ENCODE measurements at regions not wholly inside any gene's neighbourhood (a gene's known extent, or its start where the extent isn't known, plus 50 kb on each side); places are given as distances from the start of the nearest gene placed in this dataset.

DNA sequence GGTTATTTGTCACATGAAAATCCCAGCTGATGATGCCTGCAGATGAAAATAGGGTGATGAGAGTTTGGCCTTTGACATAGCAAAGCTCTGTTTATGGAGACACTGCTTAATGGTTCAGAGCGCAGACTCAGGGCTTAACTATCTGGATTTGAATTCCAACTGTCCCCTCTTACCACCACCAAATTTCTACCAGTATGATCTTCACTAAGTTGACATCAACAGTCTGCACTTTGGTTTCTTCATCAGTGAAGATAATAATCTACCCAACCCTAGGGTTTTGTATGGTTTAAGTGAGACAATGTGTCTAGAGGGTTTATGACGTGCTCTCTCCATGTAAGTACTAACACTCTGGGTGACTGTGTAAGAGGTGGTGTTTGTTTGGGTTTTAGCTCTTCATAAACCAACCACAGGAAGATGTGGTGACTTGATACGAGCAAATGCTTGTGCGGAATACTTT lies 151.4 kb upstream of the TNFAIP3 start:
- no peak overlapping the region for H2AK5ac ChIP-seq (ENCODE audit: insufficient read length, low read length)
- TF ChIP-seq, protein P1, sequence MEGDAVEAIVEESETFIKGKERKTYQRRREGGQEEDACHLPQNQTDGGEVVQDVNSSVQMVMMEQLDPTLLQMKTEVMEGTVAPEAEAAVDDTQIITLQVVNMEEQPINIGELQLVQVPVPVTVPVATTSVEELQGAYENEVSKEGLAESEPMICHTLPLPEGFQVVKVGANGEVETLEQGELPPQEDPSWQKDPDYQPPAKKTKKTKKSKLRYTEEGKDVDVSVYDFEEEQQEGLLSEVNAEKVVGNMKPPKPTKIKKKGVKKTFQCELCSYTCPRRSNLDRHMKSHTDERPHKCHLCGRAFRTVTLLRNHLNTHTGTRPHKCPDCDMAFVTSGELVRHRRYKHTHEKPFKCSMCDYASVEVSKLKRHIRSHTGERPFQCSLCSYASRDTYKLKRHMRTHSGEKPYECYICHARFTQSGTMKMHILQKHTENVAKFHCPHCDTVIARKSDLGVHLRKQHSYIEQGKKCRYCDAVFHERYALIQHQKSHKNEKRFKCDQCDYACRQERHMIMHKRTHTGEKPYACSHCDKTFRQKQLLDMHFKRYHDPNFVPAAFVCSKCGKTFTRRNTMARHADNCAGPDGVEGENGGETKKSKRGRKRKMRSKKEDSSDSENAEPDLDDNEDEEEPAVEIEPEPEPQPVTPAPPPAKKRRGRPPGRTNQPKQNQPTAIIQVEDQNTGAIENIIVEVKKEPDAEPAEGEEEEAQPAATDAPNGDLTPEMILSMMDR (conservative IDR thresholded peaks at IDR 0.05) = no peak
- H3T11ph ChIP-seq (ENCODE audit: low read length) = no peak overlapping the region
- no peak overlapping the region for H3K56ac ChIP-seq (ENCODE audit: insufficient read length, low read depth, low read length)
- no peaks in the 10 kb centered on the region for H3K79me2 ChIP-seq (ENCODE audit: insufficient read depth, low read length)
- no peak overlapping the region for H2BK5ac ChIP-seq (ENCODE audit: insufficient read length, low read length)
- H3K4me2 ChIP-seq (ENCODE audit: insufficient read depth, insufficient read length, low read length) = no peak overlapping the region
- no peak overlapping the region for H3K27ac Mint-ChIP-seq
- H4K20me1 ChIP-seq (ENCODE audit: control insufficient read depth, insufficient read depth, insufficient read length) = no peaks in the 10 kb centered on the region
- H3K9me3 Mint-ChIP-seq = 0 out of 5 replicates have a peak, but pooled peaks cover 0 to 2% of the 10 kb centered on the region in 2 experiments
- H2BK120ac ChIP-seq (ENCODE audit: low read depth, low read length, poor library complexity, severe bottlenecking) = no peak overlapping the region
- H2BK12ac ChIP-seq (ENCODE audit: insufficient read length, low read depth, low read length) = no peak overlapping the region
- H3K79me1 ChIP-seq (ENCODE audit: insufficient read depth, low read depth, low read length, poor library complexity, severe bottlenecking) = no peaks in the 10 kb centered on the region
- WGBS (ENCODE audit: extremely low coverage, insufficient read length, low lambda C conversion rate) = no CpG with 5 or more reads among the region's 4 CpGs
- H3K23me2 ChIP-seq (ENCODE audit: insufficient read length, low read depth, low read length, poor library complexity, severe bottlenecking) = no peaks in the 10 kb centered on the region
- no peak overlapping the region for H4K8ac ChIP-seq (replicated peaks; ENCODE audit: insufficient read length, low read depth, low read length)
- no peak overlapping the region for H3K27ac ChIP-seq (ENCODE audit: insufficient read length, low read depth, low read length)
- no peaks in the 10 kb centered on the region for H3K27me3 ChIP-seq (ENCODE audit: insufficient read depth, low read length)
- H3K4me1 ChIP-seq (ENCODE audit: insufficient read depth, low read length) = no peaks in the 10 kb centered on the region
- no peak overlapping the region for H3K14ac ChIP-seq (ENCODE audit: insufficient read depth, low read length)
- no peak overlapping the region for H2BK20ac ChIP-seq (ENCODE audit: low read depth, low read length, poor library complexity, severe bottlenecking)
- H3K18ac ChIP-seq (ENCODE audit: insufficient read length, low read depth, low read length) = no peak overlapping the region
- H3K9ac ChIP-seq (ENCODE audit: extremely low read depth, insufficient read length, low read length) = no peak overlapping the region
- H3K36me3 Mint-ChIP-seq (ENCODE audit: insufficient read depth in 1 of 3, low read depth in 3 of 3) = no peaks in the 10 kb centered on the region
- H3K4me1 Mint-ChIP-seq = peaks cover 4% of the 10 kb centered on the region in 2 experiments; a peak in 2 of 4 replicates
- no peak overlapping the region for H3K4me3 Mint-ChIP-seq
- H4K91ac ChIP-seq (ENCODE audit: insufficient read length, low read depth, low read length) = no peak overlapping the region
- H2BK15ac ChIP-seq (ENCODE audit: low read depth, low read length) = no peak overlapping the region
- no peak overlapping the region for H3K4ac ChIP-seq (ENCODE audit: low read depth, low read length)
- no peaks in the 10 kb centered on the region for H3K9me3 ChIP-seq (ENCODE audit: control insufficient read depth, low read depth, low read length)
- H3K23ac ChIP-seq (ENCODE audit: insufficient read length, low read depth, low read length) = no peak overlapping the region
- no peak for DNase-seq
- no peak overlapping the region for H4K5ac ChIP-seq (ENCODE audit: insufficient read length, low read depth, low read length)
- no peak overlapping the region for H2AFZ ChIP-seq (ENCODE audit: low read length)
- H3K27me3 Mint-ChIP-seq (ENCODE audit: low read depth) = peaks cover 6% of the 10 kb centered on the region

All from H9 (cell line).